OCI-LY3 (cell line): ENCODE measurements at regions not wholly inside any gene's neighbourhood (a gene's known extent, or its start where the extent isn't known, plus 50 kb on each side); places are given as distances from the start of the nearest gene placed in this dataset.

Experiments
- EZH2phosphoT487 ChIP-seq: fragments of 200-600 bp; shearing (Covaris generic); IDR thresholded peaks from 2 replicates; pipeline ENCODE4 v1.6.1; 2018; ENCODE audit warnings: antibody characterized with exemption, mixed run types, low read depth
- TF ChIP-seq, protein P1 (sequence below): fragments of 200-600, 300-600 bp; sonication (generic); IDR thresholded peaks from 2 replicates; pipeline ENCODE4 v1.5.1; 2014; ENCODE audit warnings: antibody characterized with exemption, low read length, low read depth

DNA sequence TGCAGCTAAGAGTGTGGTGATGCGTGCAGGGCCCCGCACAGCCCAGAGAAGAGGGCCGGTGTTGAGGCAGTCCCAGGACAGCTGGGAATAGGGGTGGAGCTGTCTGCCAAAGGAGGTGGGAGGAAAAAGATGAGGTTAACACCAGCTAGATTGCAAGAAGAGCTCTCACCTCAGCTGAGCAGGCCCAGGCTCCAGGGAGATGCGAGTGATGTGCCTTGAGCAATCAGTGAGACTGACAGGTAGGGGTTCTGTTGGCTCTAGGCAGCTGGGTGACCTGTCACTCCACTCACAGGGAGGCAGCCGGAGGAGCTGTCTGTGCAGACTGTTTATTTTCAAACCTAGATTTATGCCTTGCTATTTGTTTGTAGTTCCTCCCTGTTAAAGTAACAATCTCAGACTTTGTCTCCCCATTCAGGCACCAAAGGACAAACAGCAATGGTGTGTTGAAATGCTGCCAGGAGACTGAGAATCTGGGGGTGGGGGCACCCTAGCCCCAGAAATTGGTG is 205.1 kb upstream of the CXCL12 start:
- TF ChIP-seq, protein P1, sequence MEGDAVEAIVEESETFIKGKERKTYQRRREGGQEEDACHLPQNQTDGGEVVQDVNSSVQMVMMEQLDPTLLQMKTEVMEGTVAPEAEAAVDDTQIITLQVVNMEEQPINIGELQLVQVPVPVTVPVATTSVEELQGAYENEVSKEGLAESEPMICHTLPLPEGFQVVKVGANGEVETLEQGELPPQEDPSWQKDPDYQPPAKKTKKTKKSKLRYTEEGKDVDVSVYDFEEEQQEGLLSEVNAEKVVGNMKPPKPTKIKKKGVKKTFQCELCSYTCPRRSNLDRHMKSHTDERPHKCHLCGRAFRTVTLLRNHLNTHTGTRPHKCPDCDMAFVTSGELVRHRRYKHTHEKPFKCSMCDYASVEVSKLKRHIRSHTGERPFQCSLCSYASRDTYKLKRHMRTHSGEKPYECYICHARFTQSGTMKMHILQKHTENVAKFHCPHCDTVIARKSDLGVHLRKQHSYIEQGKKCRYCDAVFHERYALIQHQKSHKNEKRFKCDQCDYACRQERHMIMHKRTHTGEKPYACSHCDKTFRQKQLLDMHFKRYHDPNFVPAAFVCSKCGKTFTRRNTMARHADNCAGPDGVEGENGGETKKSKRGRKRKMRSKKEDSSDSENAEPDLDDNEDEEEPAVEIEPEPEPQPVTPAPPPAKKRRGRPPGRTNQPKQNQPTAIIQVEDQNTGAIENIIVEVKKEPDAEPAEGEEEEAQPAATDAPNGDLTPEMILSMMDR = no peak
- no peak for TF ChIP-seq EZH2phosphoT487
